AG04450 (cell line): ENCODE measurements at regions not wholly inside any gene's neighbourhood (a gene's known extent, or its start where the extent isn't known, plus 50 kb on each side); places are given as distances from the start of the nearest gene placed in this dataset.
"Not testable (repeated sequence)": the region's sequence is repeated elsewhere in the genome, so short reads cannot be mapped to it uniquely, and the experiment has no call there.

ENCODE experiments used
- CTCF ChIA-PET: fragments of 300-600, 350-600 bp; formaldehyde crosslinking; extraction: SDS; loops from one replicate; lab custom pipeline; 2022; ENCODE audit warnings: antibody characterized with exemption, inconsistent platforms; lab: Charles Lee
- POLR2A ChIA-PET: fragments of 350-600 bp; formaldehyde crosslinking; extraction: SDS; loops from one replicate; lab custom pipeline; 2021; ENCODE audit warnings: antibody characterized with exemption, inconsistent platforms; lab: Yijun Ruan, JAX
- DNase-seq: peaks from one replicate; pipeline ENCODE4 v3.0.0-alpha.2; 2011; ENCODE audit warnings: low read depth, low spot score
- H3K27ac ChIP-seq: one replicate; pipeline ENCODE4 v1.5.1; 2012; ENCODE audit warnings: low read depth, low read length, control low read depth
- H3K27me3 ChIP-seq: one replicate; pipeline ENCODE4 v1.6.0; 2012; ENCODE audit warnings: low read length; ENCODE audit not compliant: control insufficient read depth, insufficient read depth
- H3K4me3 ChIP-seq: 2 replicates; pipeline ENCODE4 v1.5.1; 2011; ENCODE audit warnings: mild to moderate bottlenecking, low read depth, low read length, control low read depth
- H3K9me3 ChIP-seq: 2 replicates; pipeline ENCODE4 v1.5.1; 2012; ENCODE audit warnings: low read length; ENCODE audit not compliant: control insufficient read depth, insufficient read depth
- TF ChIP-seq, protein P1 (sequence below): IDR thresholded peaks from 2 replicates; pipeline ENCODE4 v1.5.1; 2011; ENCODE audit warnings: low read depth, low read length, control low read depth, inconsistent platforms

DNA sequence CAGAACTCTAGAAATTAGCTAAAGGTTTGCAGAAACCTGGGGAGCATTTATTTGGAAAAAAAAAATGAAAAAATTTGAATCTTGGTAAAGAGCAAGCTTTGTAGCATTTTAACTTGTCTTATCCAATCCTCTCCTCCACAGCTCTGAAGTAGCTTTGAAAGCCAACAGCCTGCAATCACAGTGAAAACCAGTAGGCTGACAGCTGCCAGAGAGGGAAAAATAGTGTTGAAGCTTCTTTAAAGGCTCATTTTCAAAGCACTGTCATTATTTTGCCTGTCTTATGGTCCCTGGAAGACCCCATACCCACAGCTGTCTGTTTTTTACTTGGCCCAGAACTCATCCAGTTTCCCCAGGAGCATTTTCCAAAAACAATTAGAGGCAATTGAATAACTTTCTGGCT lies 230.8 kb upstream of the EDNRA start:
- no peak for DNase-seq
- ChIA-PET POLR2A (no interaction called here), CTCF (no interaction called here)
- no peak overlapping the region for H3K4me3 ChIP-seq
- TF ChIP-seq, protein P1, sequence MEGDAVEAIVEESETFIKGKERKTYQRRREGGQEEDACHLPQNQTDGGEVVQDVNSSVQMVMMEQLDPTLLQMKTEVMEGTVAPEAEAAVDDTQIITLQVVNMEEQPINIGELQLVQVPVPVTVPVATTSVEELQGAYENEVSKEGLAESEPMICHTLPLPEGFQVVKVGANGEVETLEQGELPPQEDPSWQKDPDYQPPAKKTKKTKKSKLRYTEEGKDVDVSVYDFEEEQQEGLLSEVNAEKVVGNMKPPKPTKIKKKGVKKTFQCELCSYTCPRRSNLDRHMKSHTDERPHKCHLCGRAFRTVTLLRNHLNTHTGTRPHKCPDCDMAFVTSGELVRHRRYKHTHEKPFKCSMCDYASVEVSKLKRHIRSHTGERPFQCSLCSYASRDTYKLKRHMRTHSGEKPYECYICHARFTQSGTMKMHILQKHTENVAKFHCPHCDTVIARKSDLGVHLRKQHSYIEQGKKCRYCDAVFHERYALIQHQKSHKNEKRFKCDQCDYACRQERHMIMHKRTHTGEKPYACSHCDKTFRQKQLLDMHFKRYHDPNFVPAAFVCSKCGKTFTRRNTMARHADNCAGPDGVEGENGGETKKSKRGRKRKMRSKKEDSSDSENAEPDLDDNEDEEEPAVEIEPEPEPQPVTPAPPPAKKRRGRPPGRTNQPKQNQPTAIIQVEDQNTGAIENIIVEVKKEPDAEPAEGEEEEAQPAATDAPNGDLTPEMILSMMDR = no peak
- no peak overlapping the region for H3K27ac ChIP-seq
- H3K27me3 ChIP-seq = no peaks in the 10 kb centered on the region
- H3K9me3 ChIP-seq = no peaks in the 10 kb centered on the region

DNA sequence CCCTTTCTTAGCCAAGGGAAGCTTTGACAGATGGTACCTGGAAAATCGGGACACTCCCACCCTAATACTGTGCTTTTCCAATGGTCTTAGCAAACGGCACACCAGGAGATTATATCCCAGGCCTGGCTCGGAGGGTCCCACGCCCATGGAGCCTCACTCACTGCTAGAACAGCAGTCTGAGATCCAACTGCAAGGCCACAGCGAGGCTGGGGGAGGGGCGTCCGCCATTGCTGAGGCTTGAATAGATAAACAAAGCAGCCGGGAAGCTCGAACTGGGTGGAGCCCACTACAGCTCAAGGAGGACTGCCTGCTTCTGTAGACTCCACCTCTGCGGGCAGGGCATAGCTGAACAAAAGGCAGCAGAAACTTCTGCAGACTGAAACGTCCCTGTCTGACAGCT lies 225.6 kb upstream of the EDNRA start:
- H3K27ac ChIP-seq, POLR2A ChIA-PET, DNase-seq, H3K27me3 ChIP-seq, H3K4me3 ChIP-seq, H3K9me3 ChIP-seq: not testable (repeated sequence)
- CTCF ChIA-PET = interaction anchor here (0.9 kb wide), 1 partner anchor 144 kb away, joined by 3 read pairs; no protein-coding TSS in a partner anchor

DNA sequence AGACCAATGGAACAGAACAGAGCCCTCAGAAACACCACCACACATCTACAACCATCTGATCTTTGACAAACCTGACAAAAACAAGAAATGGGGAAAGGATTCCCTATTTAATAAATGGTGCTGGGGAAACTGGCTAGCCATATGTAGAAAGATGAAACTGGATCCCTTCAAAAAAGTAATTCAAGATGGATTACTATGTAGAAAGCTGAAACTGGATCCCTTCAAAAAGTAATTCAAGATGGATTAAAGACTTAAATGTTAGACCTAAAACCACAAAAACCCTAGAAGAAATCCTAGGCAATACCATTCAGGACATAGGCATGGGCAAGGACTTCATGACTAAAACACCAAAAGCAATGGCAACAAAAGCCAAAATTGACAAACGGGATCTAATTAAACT lies 221.6 kb upstream of the EDNRA start:
- H3K27ac ChIP-seq, H3K27me3 ChIP-seq, POLR2A ChIA-PET, H3K9me3 ChIP-seq, DNase-seq, H3K4me3 ChIP-seq, CTCF ChIA-PET: not testable (repeated sequence)

DNA sequence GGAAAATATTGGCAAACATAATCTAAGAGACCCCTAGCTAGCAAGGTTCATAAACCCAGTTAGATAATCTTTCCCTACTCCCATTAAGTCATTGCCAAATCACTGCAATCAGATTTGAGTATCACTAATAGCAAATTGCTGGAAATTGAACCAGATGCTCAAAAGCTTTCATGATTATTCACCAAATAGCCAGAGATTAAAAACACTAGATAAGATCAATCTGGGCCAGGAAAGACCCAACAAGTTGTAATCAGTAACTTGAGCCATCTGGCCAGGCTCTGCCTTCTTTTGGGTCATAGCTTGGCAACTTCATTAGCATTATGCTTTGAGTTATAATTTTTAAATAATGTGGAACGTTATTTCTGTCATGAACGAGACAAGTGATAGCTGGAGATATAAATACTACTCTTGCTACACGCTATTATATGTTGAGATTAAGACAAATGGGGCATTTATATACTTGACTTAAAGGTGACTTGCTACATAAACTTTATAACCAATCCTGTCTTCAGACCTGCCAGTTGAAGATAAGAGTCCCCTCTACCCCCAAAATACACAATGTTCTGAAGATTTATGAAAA lies 196.6 kb upstream of the EDNRA start:
- Histone ChIP-seq H3K27me3 (no peaks in the 10 kb centered on the region), H3K4me3 (no peak overlapping the region), H3K27ac (no peak overlapping the region), H3K9me3 (no peaks in the 10 kb centered on the region)
- DNase-seq = no peak
- POLR2A ChIA-PET = no interaction called here
- CTCF ChIA-PET = no interaction called here
- TF ChIP-seq, protein P1 = no peak

DNA sequence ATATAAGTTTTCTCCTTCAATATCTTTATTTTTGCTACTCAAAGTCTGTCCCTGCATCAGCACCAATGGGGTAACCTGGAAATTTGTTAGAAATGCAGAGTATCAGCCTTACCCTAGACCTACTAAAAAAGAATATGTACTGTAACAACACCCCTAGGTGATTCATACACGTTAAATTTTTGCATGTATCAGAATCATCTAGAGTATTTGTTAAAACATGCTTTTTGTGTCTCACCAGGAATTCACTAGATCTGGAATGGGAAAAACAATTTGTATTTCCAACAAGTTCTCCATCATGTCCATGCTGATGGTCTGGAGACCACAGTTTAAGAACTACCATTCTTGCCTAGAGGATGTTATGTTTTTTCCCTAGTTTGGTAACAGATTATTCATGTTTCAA lies 196.0 kb upstream of the EDNRA start:
- Histone ChIP-seq H3K27me3 (no peaks in the 10 kb centered on the region), H3K9me3 (no peaks in the 10 kb centered on the region), H3K4me3 (no peak overlapping the region), H3K27ac (no peak overlapping the region)
- DNase-seq = no peak
- TF ChIP-seq, protein P1 = no peak
- POLR2A ChIA-PET = no interaction called here
- CTCF ChIA-PET = no interaction called here

DNA sequence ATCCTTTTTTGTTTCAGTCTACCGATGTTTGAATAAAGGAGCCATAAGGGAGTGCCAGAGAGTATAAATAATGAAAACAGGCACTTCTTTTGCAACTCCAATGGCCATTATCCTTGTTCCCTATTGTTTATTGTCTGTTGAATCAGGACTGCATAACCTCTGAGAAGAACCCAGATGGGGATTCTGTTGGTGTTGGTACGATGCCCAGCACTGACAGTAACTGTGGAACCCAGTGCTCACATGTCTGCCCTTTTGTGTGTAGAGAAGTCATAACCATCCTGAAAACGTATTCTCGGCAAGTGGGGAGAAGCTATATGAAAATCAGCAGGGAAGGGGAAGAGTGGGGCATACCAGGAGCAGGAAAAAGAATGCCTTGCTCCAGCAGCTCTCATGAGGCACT lies 195.1 kb upstream of the EDNRA start:
- Histone ChIP-seq H3K27ac (no peak overlapping the region), H3K4me3 (no peak overlapping the region), H3K27me3 (no peaks in the 10 kb centered on the region), H3K9me3 (no peaks in the 10 kb centered on the region)
- CTCF ChIA-PET = no interaction called here
- TF ChIP-seq, protein P1 = no peak
- POLR2A ChIA-PET = no interaction called here
- no peak for DNase-seq
